Hepatic stellate cell (primary cell): ENCODE measurements at regions not wholly inside any gene's neighbourhood (a gene's known extent, or its start where the extent isn't known, plus 50 kb on each side); places are given as distances from the start of the nearest gene placed in this dataset.

ENCODE experiments used
- DNase-seq: peaks from one replicate; pipeline ENCODE4 v3.0.0; 2011; ENCODE audit warnings: low spot score

- DNase-seq: no peak
Measured at GRCh38 chr2:237030382-237030781, 55.3 kb upstream of the COPS8 start.

GRCh38 chr2:237033536-237034060, 52.1 kb upstream of the COPS8 start:
- DNase-seq: no peak

- no peak for DNase-seq
Measured at GRCh38 chr2:237035781-237036475, 49.8 kb upstream of the COPS8 start.
